ENCODE measurements at regions not wholly inside any gene's neighbourhood (a gene's known extent, or its start where the extent isn't known, plus 50 kb on each side); places are given as distances from the start of the nearest gene placed in this dataset.
A peak's percentile ranks its signal among the peaks of the same experiment; 100 is the strongest.

DNA sequence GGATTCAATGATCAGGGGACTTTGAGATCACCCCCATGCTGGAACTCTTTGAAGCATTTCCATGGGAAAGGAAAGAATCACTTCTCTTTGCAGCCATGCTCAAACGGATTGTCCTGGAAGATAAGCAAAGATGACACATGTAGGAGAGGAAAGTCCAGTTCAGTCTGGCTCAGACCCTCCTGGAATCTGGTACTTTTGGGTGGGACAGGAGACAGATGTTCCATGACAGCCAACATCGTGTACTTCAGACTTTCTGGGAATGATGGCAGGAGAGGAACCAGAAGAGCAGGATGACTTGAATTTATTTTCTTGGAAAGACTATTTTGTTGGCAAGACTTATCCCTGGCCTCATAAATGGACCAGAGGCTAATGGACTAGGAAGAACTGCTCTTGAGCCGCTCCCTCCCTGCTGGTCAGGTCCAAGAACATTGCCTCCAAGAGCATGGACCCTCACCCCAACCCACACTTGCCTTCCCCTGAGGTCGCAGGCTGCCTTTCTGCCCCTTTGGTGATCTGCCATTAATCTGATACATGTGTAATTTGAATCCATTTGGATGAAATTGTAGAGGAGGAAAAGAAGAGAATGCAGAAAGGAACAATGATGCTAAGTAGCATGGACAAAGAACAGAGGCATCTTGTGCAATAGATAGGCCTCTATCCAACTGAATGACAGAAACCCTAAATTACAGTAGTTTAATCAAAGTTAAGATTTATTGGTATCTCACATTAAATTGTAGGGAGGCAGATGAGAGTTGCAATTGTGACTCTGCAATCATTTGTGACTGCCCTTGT lies 201.0 kb downstream of the SNX19 start:
- DNase-seq (ENCODE audit: low spot score) = no peak

DNA sequence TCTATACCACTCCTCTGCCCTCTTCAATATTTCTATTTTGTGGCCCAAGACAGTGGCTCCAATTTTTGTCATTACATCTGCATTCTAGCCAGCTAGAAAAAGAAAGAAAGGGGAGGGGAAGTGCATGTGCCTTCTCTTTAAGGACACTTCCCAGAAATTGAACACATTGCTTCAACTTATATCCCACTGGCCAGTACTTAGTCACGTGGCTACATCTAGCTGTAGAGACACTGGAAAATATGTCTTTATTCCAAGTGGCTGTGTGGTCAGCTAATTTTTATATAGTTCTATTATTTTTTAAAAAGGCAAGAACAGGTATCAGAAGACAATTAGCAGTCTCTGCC lies 200.4 kb downstream of the SNX19 start:
- no peak for DNase-seq (ENCODE audit: low spot score)

DNA sequence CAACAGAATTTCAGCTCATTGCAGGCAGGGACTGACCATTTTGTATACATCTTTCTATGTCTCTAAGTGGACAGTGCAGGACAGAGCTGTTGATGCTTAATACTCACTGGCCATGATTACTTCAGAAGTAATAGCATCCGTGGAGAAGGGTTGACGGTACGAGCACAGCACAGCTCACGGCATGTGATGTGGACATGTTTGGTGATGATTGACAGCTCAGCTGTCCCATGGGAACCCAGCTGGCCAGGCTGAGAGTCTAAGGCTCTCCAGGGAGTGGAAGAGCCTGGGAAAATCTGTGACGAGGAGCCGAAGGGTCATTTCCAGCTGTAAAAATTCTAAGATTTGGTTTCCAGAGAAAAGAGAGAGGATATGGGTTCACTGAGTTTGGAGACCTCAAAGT lies 198.2 kb downstream of the SNX19 start:
- DNase-seq (ENCODE audit: low spot score) = no peak

DNA sequence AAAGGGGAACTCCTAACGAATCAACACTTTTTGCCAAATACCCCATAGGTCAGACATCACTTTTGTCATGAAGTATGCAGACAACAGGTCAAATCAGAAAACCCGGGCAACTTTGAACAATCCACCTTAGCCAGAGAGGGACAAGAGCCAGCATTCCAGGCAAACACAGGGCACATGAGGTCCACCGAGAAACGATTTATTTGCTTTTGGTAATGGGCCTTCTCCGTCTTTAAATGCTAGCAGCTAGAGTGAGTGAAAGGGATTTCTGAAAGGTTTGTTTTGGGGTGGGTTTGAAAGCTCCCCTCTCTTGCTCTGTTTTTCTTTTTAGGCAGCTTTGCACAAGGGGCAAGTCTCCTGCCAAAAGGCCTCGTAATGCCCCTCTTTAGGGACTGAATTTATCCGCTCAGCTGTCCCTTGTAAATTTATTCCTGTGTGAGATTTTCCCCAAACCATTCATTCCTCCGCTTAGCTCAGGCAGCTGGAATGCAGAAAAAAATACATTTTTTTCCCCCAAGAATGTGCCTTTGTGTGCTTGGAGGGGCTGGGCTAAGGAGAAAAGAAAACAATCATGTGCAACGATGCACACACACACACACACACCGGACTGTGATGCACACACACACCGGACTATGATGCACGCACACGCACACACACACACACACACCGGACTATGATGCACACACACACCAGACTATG lies 196.9 kb downstream of the SNX19 start:
- DNase-seq (ENCODE audit: low spot score) = no peak

DNA sequence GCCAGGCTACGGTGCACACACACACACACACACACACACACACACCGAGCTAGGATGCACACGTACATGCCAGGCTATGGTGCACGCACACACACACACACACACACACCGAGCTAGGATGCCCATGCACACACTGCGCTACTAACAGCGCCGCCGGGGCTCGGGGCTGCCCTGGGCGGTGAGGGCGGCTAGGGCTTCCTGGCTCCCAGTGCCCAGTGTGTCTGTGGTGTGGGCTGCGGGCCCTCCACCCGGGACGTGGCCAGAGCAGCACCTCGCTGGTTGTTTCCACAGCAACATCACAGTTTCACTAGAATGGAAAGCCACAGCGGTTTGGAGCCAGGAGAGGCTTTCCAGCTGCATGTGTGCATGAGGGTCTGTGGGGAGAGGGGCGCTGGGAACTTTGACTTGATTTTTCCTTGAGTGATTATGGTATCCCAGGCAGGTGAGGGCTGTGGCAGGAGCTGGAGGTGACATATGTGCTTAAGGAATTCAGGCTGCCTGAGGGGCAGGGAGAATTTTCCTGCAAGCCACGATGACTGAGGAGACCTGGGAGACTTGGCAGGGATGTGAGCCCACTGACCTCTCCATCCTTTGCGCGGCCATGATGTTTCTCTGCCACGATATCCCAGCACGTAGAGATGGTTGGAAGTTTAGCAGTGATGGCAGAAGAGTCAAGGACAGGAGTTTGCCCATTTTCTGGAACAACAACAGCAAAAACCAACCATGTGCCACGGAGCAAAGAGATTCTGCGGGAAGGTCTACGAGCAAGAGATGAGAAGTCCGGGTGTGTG lies 195.9 kb downstream of the SNX19 start:
- DNase-seq (ENCODE audit: low spot score) = no peak

DNA sequence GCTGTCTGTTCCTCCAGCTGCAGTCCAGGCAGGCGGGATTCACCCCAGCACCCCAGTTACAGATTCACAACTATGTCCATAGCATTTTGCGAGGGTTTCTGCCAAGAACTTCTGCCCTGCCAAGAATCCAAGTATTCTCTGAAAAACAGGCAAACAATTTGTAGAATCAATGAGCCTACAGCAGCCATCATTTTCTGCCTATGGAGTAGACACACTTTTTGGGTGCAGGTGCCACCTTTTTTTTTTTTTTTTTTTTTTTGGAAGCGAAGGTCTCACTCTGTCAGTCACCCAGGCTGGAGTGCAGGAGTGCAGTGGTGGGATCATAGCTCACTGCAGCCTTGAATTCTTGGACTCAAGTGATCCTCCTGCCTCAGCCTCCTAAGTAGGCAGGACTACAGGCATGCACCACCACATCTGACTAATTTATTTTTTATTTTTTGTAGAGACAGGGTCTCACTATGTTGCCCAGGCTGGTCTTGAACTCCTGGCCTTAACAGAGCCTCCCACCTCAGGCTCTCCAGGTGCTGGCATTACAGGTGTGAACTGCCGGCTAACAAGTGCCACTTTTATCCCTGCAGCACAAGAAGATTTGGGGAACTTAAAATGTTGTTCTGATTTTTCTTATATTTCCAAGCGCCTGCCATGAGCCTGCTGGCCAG lies 195.1 kb downstream of the SNX19 start:
- no peak for DNase-seq (ENCODE audit: low spot score)

DNA sequence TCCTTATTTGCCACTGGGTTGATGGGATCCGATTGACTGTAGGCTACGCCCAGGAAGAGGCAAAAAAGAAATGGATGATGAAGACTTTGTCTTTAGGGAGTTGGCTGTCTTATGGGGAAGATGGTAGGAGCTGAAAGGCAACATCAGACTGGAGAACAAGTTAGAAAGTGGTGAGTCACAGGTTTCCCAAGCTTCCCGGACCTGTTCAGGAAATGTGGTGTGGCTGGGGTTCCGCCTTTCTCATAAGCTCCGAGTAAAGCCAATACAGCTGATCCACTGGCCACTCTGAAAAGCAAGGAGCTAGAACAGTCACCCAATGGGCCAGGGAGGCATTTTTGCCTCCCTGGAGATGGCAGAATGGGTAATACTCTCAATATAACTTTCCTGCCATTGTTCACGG lies 194.5 kb downstream of the SNX19 start:
- no peak for DNase-seq (ENCODE audit: low spot score)

DNA sequence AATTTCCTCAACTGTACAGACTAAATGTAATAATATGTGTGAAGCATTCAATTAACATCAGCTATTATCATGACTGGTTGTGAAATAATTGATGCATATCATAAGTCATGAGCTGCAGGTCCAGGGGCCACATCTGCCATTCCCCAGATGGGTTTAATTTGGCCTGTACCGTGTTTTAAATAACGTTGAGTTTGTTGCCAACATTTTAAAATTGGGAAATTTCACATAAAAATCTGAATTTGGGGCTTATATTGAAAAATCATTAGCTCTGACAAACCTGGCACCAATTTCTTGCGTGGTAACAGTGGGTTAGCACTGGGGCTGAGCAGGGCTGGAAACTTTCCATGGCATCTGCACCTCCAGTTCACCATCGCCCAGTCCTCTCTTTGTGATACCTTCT lies 193.9 kb downstream of the SNX19 start:
- no peak for DNase-seq (ENCODE audit: low spot score)

DNA sequence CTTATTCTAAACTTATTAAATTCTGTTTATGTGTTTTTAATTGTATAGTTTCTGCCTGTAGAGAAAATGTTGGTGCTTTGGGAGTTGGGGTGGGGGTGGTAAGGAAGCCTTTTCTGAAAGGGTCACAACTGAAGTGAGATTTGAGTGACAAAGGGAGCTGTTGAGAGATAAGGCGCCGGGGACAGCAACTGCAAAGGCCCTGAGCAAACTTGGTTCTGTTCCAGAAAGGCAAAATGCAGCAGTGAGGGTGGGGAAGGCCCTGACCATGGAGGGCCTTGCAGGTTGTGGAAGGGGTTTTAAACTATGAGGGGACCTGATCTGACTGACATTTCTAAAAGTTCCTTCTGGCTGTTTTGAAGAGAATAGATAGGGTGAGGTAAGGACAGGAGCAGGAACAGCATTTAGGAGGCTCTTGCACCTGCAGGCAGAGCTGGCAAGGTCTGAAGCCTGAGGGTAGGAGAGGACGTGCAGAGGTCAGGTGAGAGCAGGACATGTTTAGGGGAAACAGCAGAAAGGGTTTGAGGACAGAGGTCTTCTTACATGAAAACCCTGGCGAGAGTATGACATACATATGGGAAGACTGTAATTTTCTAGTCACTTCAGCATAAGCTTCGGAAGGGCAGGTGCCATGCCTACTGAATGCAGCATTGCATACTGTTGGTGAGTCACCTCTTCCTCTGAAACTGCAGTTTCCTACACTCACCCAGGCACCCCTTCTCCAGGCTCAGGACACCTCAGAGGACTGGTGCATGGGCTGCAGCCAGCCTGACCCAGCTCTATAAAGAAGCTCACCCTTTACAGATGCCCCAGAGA lies 190.7 kb downstream of the SNX19 start:
- no peak for DNase-seq (ENCODE audit: low spot score)

DNA sequence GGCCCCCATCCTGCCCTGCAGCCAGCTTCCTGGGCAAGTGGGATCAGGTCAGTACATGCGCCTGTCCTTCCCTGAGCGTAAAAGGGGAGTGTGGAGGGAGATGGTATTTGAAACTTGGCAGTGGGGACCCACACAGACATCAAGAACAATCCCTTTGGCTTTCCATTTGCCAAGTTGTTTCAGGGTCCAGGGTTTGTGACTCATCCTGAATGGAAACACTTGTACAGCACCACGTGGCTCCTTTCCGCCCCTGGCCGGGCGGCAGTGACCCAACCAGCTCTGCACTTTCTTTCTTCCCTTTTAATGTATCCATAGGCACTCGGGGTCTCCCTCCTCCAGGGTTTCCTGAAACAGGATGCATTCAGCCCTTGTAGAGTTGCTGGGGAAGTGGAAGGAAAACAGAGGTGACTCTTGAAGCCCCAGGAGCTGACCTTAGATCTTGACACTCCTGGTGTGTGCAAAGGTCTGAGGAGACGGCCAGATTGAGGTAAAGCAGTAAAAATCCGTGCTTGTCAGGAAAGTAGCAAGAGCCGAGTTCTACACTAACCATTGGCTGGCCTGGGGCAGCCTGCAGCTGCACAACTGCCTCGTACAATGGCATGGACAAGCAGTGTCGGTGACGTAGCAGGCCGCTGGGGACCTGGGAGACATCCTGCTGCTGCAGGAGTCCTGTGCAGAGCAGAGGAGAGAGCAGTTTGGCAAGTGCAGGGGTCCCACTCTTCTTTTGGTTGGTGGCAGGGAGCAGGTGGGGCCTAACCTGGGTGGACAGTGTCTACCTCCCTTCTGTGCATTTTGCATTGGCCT lies 189.8 kb downstream of the SNX19 start:
- DNase-seq (ENCODE audit: low spot score) = peak; percentile 80

DNA sequence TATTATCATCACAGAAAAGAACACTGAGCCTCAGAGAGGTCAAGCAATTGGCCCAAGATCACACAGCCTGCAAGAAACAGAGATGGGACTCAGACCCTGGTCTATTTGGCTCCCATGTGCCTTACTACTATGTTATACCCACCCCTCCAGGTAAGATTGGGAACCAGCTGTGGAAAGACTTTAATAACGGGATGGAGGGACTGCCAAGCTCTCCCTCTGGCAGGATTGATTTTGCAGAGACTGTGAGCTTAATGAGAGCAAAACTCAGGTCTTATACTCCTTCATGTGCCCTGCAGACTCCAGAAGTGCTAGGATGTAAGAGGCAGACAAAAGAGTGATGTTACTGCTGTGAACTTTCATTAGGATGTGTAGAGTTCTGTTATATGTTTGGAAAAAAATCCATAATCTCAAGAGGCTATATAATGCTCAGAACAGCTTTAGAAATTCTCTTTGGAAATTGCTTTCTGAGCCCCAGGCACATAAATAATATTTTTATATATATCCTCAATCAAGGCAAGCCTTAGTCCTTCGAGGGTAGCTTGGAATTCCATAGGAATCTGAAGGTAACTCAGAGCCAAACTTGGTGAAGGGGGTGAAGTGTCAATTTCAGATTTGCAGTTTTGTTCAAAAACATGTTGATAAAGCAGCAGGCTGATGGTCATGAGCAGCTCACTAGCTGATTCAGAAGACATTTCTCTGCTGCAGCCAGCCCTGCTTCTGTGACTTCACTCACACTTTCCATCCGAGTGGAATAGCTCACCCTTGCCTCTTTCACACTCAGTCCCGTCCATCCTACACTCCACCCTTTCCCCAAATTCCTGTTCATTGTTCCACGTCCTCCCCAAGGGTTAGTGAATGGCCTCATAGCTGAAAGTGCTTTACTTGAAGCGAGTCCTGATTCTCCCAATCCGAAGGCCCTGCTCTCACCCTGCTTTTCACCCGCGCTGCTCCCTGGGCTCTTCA lies 188.8 kb downstream of the SNX19 start:
- DNase-seq (ENCODE audit: low spot score) = no peak

DNA sequence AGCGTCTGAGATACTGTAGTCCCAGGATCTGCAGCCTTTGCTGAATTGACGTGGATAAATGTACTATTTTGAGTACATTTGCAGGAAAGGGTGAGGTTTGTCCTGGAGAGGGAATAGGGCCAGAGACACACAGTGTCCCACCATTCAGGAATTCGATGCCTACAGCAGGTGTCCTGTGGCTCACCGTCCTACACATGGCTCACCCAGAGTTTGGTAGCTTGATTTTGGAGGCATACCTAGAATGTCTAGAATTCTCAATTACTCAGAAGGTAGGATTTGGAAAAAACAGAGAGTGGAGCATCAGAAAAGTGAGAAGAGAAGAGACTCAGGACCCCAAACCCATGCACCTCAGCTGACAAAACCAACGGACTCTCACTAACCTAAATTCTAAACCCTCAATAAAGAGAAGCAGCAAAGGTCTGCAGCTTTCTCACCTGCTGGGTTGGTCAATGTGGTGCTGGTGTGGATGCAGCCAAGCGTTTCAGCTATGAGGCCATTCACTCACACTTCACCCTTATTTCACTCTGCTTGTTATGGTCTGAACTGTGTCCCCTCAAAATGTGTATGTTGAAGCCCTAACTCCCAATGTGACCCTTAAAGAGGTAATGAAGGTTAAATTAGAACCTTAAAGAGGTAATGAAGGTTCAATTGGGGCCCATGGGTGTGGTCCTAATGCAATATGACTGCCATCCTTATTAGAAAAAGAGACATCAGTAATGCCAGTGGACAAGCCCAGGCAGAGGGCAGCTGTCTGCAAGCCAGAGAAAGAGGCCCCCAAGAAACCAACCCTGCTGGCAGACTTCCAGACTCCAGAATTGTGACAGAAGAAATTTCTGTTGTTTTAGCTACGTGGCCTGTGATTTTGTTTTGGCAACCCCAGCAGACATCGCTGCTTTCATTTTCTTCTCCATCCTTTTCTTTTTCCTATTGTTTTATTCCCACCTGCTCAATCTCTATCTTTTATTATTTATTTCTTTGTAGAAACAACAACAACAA lies 187.8 kb downstream of the SNX19 start:
- DNase-seq (ENCODE audit: low spot score) = no peak

DNA sequence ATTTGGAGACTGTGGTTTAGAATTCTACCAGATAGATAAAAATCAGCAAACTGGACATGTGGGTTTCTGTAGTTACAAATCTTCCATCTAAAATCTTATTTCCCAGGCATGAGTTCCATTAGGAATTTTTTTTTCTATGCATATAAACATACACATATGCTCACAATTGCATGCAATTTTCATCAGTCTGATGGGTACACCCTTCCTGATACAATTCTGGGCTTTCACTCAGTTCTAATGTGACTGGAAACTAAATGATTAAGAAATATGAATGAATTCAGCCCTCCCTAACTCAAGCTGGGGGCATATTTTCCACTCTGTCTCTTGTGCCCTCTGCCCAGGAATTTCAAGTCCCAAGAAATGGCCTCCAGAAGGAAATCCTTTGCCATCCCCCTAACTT lies 187.1 kb downstream of the SNX19 start:
- no peak for DNase-seq (ENCODE audit: low spot score)

DNA sequence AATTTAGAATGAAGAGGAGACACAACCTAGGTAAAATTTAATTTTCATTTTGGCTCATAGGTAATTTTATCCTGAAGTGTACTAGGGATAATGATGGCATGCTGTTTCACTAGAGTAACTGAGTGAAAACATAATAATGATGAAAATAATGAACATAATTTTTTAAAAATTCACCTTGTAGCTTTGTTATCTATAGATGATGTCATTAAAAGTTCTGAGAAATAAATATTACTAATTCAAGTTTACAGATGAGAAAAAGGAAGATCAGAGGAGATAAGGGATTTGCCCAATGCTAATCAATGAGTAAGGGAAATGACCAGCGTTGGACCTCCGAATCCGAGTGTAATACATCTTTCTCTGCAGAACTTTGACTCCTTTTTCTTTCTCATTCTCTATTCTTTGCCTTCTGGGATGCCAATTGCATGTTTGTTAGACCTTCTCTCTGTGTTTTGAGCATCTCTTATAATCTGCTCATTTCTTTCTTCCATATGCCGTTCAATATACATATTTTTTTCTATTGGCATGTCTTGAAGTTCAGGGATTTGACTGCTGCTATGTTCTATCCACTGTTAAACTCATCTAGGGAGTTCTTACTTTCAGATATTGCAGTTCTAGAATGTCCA lies 186.5 kb downstream of the SNX19 start:
- DNase-seq (ENCODE audit: low spot score) = no peak

DNA sequence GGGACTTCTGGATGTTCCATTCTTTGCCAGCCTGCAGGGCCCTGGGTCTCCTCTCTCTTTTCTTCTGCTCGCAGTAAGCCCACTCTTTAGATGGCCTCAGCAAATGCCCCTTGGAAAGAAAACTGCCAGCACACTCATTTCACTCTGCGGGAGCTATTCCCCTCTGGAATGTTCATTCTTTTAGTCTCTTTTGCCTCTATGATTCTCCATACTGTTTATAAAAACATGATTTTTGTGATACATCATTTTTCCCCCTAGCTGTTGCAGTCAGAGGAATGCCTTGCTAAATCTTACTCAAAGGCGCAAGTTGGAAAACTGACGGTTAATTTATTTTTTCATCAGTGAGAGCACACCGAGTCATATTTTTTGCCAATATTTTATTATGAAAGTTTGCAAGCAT lies 184.9 kb downstream of the SNX19 start:
- DNase-seq (ENCODE audit: low spot score) = no peak

DNA sequence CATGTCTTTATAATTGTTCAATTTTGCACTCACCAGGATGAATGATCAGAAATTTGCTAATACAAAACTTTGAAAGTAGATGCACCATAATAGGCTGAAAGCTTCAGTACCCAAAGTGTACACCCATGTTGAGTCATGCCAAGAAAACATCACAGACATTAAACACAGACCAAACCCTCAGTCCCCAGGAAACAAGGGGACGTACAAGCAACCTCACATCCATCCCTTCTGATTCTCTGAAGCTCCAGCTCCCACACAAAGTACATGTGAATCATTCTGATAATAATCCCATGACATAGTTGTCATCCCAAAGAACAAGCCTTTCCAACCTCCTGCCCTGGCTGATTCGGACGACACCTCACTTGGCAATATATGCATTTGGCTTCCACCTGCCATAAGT lies 183.8 kb downstream of the SNX19 start:
- DNase-seq (ENCODE audit: low spot score) = no peak

DNA sequence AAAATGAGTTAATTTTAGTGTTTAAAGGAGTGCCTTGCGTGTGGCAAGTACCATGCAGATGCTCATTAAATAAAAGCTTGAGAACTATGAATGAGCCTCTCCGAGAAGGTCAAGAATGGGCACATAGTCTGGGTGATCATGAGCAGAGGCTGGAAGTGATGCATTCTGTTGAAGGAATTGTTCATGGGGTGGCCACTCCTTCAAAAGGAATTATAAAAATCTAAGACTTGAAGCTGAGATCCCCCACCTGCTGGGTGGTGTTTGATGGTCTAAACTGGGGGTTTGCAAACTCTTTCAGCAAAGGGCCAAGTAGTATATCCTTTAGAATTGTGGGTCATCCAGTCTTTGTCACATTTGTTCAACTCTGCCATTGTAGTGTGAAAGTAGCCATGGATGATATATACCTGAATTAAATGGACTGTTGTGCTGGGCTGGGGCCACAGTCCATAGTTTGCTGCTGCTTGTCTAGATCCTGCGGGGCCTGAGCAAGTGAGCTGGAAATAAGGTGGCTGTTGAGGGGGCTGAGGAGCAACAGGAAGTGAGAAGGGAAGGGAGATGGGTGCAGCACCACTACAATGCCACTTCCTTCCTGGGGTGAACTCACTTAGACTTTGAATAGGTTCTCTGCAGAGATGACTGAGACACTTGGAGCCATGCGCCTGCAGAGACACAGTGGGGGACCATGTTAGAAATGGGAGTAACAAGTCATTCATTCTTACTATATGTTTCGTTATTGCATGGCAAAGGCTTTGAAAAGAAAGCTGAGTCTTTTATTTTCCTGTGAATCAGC lies 179.0 kb downstream of the SNX19 start:
- no peak for DNase-seq (ENCODE audit: low spot score)

All from left forelimb (tissue), 1 donor.